ENCODE measurements at regions not wholly inside any gene's neighbourhood (a gene's known extent, or its start where the extent isn't known, plus 50 kb on each side); places are given as distances from the start of the nearest gene placed in this dataset.

GRCh38 chr14:51547701-51548100 lies 104.0 kb upstream of the FRMD6 start:
- no peak for TF ChIP-seq POLR2AphosphoS5 (IDR thresholded peaks at IDR 0.05; ENCODE audit: borderline replicate concordance, low read depth, low read length)
- TF ChIP-seq EZH2 (IDR thresholded peaks at IDR 0.05): no peak
